ENCODE measurements at regions not wholly inside any gene's neighbourhood (a gene's known extent, or its start where the extent isn't known, plus 50 kb on each side); places are given as distances from the start of the nearest gene placed in this dataset.

DNA sequence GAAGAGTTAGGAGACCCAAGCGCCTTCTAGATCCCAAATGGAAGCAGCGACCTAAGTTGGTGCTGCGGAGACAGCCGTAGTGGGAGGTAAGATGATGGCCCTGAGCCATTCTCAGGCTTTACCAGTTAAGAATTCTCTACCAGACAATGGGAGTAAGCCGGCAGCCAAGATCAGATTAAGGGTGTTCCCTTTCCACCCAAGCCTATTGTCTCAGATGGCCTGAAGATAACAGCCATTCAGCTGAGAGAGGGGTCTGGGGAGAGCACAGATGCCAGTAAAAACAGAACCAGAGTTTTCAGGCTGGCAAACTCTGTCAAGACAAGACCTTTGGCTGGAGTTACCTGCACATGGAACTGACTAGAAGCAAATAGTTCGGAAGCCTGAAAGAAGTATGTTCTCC, 191.7 kb upstream of the HAAO start:
- H3K27ac ChIP-seq (ENCODE audit: low read length), result no peak overlapping the region
- POLR2A ChIA-PET, result no interaction called here
- H3K4me3 ChIP-seq (ENCODE audit: low read depth in 2 of 2, low read length in 2 of 2), result no peak overlapping the region
- H3K4me1 ChIP-seq (ENCODE audit: control insufficient read depth, insufficient read depth, low read length), result no peaks in the 10 kb centered on the region
- no TSS peak for BruUV-seq (replicated peaks)
- CTCF ChIA-PET, result no interaction called here
- no peaks in the 10 kb centered on the region for H3K27me3 ChIP-seq (ENCODE audit: control insufficient read depth, insufficient read depth, low read length)
- H3K9me3 ChIP-seq (ENCODE audit: control insufficient read depth, insufficient read depth, low read depth, low read length), result no peaks in the 10 kb centered on the region
- DNase-seq (ENCODE audit: low read depth, low spot score), result no peak
- intact Hi-C loops (cut with micrococcal nuclease; ENCODE audit: unreplicated experiment) (no loop called here), in situ Hi-C loops (cut with HindIII; ENCODE audit: low pct_unique_long_range_greater_than_20kb, low sequenced_read_pairs) (no loop called here)
- TF ChIP-seq, protein P1, sequence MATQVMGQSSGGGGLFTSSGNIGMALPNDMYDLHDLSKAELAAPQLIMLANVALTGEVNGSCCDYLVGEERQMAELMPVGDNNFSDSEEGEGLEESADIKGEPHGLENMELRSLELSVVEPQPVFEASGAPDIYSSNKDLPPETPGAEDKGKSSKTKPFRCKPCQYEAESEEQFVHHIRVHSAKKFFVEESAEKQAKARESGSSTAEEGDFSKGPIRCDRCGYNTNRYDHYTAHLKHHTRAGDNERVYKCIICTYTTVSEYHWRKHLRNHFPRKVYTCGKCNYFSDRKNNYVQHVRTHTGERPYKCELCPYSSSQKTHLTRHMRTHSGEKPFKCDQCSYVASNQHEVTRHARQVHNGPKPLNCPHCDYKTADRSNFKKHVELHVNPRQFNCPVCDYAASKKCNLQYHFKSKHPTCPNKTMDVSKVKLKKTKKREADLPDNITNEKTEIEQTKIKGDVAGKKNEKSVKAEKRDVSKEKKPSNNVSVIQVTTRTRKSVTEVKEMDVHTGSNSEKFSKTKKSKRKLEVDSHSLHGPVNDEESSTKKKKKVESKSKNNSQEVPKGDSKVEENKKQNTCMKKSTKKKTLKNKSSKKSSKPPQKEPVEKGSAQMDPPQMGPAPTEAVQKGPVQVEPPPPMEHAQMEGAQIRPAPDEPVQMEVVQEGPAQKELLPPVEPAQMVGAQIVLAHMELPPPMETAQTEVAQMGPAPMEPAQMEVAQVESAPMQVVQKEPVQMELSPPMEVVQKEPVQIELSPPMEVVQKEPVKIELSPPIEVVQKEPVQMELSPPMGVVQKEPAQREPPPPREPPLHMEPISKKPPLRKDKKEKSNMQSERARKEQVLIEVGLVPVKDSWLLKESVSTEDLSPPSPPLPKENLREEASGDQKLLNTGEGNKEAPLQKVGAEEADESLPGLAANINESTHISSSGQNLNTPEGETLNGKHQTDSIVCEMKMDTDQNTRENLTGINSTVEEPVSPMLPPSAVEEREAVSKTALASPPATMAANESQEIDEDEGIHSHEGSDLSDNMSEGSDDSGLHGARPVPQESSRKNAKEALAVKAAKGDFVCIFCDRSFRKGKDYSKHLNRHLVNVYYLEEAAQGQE (IDR thresholded peaks at IDR 0.05; ENCODE audit: insufficient read depth in 1 of 2, low read depth in 2 of 2, low read length in 1 of 2), result no peak
- no peak for TF ChIP-seq TCF7L2 (IDR thresholded peaks at IDR 0.05; ENCODE audit: low read depth, low read length)
- TF ChIP-seq POLR2AphosphoS5 (IDR thresholded peaks at IDR 0.05; ENCODE audit: low read depth, low read length), result no peak
- TF ChIP-seq SIN3A (IDR thresholded peaks at IDR 0.05; ENCODE audit: borderline replicate concordance, insufficient read depth, low read depth, low read length), result no peak
- TF ChIP-seq, protein P2, sequence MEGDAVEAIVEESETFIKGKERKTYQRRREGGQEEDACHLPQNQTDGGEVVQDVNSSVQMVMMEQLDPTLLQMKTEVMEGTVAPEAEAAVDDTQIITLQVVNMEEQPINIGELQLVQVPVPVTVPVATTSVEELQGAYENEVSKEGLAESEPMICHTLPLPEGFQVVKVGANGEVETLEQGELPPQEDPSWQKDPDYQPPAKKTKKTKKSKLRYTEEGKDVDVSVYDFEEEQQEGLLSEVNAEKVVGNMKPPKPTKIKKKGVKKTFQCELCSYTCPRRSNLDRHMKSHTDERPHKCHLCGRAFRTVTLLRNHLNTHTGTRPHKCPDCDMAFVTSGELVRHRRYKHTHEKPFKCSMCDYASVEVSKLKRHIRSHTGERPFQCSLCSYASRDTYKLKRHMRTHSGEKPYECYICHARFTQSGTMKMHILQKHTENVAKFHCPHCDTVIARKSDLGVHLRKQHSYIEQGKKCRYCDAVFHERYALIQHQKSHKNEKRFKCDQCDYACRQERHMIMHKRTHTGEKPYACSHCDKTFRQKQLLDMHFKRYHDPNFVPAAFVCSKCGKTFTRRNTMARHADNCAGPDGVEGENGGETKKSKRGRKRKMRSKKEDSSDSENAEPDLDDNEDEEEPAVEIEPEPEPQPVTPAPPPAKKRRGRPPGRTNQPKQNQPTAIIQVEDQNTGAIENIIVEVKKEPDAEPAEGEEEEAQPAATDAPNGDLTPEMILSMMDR (IDR thresholded peaks at IDR 0.05), result no peak
- no peak for ATAC-seq
- no peaks in the 10 kb centered on the region for H3K36me3 ChIP-seq (ENCODE audit: control insufficient read depth, insufficient read depth, low read length)

DNA sequence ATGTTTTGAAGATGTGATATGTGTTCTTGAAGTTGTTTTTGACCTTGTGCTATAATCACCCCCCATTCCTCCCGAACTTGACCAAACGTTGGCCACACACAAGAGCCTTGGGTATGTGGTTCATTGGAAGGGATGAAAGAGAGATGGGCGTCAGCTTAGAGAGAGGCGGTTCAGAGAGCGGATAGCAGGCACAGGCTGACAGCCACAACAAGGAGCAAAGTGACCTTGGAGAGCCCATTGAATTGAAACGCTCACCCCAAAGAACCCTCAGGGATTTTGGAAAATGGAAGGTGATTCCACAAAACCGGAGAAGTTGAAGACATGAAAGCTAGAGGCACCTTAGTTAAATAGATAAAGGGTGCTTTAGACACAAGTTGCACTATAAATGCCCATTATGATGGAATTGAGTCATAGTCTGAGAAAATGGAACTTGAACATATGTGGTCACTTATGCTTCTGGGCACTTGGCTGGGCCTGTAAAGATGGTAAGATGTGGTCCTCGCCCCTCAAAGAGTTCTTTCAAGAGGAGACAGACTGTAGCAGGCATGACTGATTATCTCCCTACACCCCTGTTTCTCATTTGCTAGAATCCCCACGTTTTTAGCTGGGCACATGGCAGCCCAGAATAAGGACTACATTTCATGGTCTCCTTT, 188.5 kb upstream of the HAAO start:
- CTCF ChIA-PET, result no interaction called here
- TF ChIP-seq, protein P2 (IDR thresholded peaks at IDR 0.05), result no peak
- TF ChIP-seq POLR2AphosphoS5 (IDR thresholded peaks at IDR 0.05; ENCODE audit: low read depth, low read length), result no peak
- TF ChIP-seq TCF7L2 (IDR thresholded peaks at IDR 0.05; ENCODE audit: low read depth, low read length), result no peak
- no peak for TF ChIP-seq SIN3A (IDR thresholded peaks at IDR 0.05; ENCODE audit: borderline replicate concordance, insufficient read depth, low read depth, low read length)
- TF ChIP-seq, protein P1 (IDR thresholded peaks at IDR 0.05; ENCODE audit: insufficient read depth in 1 of 2, low read depth in 2 of 2, low read length in 1 of 2), result no peak
- Histone ChIP-seq H3K4me3 (ENCODE audit: low read depth in 2 of 2, low read length in 2 of 2) (no peak overlapping the region), H3K27me3 (ENCODE audit: control insufficient read depth, insufficient read depth, low read length) (no peaks in the 10 kb centered on the region), H3K4me1 (ENCODE audit: control insufficient read depth, insufficient read depth, low read length) (no peaks in the 10 kb centered on the region), H3K36me3 (ENCODE audit: control insufficient read depth, insufficient read depth, low read length) (no peaks in the 10 kb centered on the region), H3K27ac (ENCODE audit: low read length) (no peak overlapping the region), H3K9me3 (ENCODE audit: control insufficient read depth, insufficient read depth, low read depth, low read length) (no peaks in the 10 kb centered on the region)
- in situ Hi-C loops (cut with HindIII; ENCODE audit: low pct_unique_long_range_greater_than_20kb, low sequenced_read_pairs), result no loop called here
- intact Hi-C loops (cut with micrococcal nuclease; ENCODE audit: unreplicated experiment), result no loop called here
- DNase-seq (ENCODE audit: low read depth, low spot score) (no peak), ATAC-seq (no peak)
- no TSS peak for BruUV-seq (replicated peaks)
- POLR2A ChIA-PET, result interaction anchor here (0.6 kb wide), 1 partner anchor 283 kb away, joined by 5 read pairs; no protein-coding TSS in a partner anchor

All from Panc1 (cell line).